IPS-18a (cell line): ENCODE measurements at regions not wholly inside any gene's neighbourhood (a gene's known extent, or its start where the extent isn't known, plus 50 kb on each side); places are given as distances from the start of the nearest gene placed in this dataset.

ENCODE experiments used
- H3K27ac ChIP-seq: one replicate; pipeline ENCODE4 v1.5.1; 2013; ENCODE audit warnings: low read length
- H3K27me3 ChIP-seq: one replicate; pipeline ENCODE4 v1.6.1; 2013; ENCODE audit warnings: mild to moderate bottlenecking, low read length; ENCODE audit not compliant: control insufficient read depth, insufficient read depth
- H3K36me3 ChIP-seq: one replicate; pipeline ENCODE4 v1.6.1; 2013; ENCODE audit warnings: low read depth, low read length; ENCODE audit not compliant: control insufficient read depth
- H3K4me1 ChIP-seq: one replicate; pipeline ENCODE4 v1.6.1; 2013; ENCODE audit warnings: low read depth, low read length; ENCODE audit not compliant: control insufficient read depth
- H3K4me3 ChIP-seq: one replicate; pipeline ENCODE4 v1.5.1; 2013; ENCODE audit warnings: low read length
- H3K9ac ChIP-seq: one replicate; pipeline ENCODE4 v1.6.1; 2013; ENCODE audit warnings: mild to moderate bottlenecking, low read length, moderate library complexity
- H3K9me3 ChIP-seq: one replicate; pipeline ENCODE4 v1.6.1; 2013; ENCODE audit warnings: low read depth, low read length; ENCODE audit not compliant: control insufficient read depth

DNA sequence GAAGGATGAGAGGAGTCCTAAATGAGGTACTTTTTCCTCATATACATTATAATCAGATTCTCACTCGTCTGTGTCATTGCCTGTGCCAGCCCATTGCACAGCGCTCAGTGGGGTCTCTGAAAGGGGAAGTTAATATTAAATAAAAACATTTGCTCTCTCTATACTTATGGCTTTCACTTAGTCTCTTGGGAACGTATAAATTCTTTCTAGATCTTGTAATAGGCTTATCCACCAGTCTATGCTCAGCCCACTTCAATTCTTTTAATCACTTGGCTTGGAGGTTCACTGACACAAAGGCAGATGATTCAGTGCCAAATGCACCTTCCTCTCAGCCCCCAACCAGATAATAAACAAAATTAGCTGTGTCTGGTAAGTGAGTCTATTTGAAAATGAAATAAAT is 164.3 kb upstream of the OGFRL1 start:
- H3K27me3 ChIP-seq, result no peaks in the 10 kb centered on the region
- H3K4me1 ChIP-seq, result peaks cover 11% of the 10 kb centered on the region
- no peak overlapping the region for H3K9ac ChIP-seq
- H3K27ac ChIP-seq, result no peak overlapping the region
- H3K9me3 ChIP-seq, result no peaks in the 10 kb centered on the region
- H3K4me3 ChIP-seq, result no peak overlapping the region
- H3K36me3 ChIP-seq, result no peaks in the 10 kb centered on the region

DNA sequence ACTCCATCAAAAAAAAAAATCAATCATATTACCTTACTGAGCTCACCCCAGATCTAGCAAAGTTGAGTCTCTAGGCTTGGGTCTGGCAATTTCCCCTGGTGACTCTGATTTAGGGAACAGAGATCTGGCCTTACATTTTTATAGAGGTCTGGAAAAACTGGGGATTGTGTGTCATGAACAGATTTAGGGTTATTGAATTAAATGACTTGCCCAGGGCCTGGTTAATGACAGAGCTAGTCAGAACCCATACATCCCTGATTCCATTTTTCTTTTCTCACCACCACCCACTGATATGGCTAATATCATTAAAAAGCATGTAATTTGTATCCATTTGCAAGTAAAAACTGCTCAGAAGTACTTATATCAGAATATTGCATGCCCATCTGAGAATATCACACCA is 163.4 kb upstream of the OGFRL1 start:
- peaks cover 11% of the 10 kb centered on the region for H3K4me1 ChIP-seq
- H3K27ac ChIP-seq, result no peak overlapping the region
- H3K9ac ChIP-seq, result no peak overlapping the region
- no peak overlapping the region for H3K4me3 ChIP-seq
- H3K36me3 ChIP-seq, result no peaks in the 10 kb centered on the region
- no peaks in the 10 kb centered on the region for H3K27me3 ChIP-seq
- no peaks in the 10 kb centered on the region for H3K9me3 ChIP-seq

DNA sequence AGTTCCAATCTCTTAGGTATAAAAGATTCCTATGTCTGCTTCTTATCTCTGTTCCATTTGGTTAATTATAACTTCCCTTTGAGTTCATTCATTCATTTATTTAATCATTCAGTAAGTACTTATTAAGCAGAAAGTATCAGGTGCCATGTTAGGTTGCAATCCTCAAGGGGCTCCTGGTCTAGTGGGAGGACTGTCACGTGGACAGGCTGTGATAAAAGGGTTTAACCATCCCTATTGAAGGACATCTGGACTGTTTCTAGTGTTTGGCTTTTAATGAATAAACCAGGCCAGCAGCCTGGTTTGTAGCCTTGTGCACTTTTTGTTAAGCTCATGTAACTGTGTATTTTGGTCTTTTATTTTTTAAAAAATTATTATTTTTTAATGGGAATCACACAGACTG is 162.1 kb upstream of the OGFRL1 start:
- Histone ChIP-seq H3K27me3 (no peaks in the 10 kb centered on the region), H3K9me3 (no peaks in the 10 kb centered on the region), H3K4me1 (peaks cover 11% of the 10 kb centered on the region), H3K27ac (no peak overlapping the region), H3K9ac (no peak overlapping the region), H3K4me3 (no peak overlapping the region), H3K36me3 (no peaks in the 10 kb centered on the region)

DNA sequence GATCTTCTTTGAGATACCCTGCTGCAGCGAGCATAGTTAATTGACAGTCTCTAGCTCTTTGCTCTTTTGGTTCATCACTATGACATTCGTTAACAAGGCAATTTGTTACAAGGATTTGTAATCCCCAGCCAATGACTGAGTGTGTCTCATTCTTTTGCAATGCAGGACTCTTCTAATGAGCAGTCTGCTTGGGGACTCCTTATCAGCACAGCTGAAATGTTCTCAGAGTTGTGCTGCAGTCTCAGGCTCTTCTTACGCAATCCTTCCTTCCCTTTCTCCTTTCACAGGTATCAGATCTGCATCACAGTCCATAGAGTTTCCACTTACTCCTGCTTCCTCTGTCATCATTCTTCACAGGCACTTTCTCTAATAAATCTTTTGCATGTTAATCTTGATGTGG is 161.2 kb upstream of the OGFRL1 start:
- Histone ChIP-seq H3K9ac (no peak overlapping the region), H3K36me3 (no peaks in the 10 kb centered on the region), H3K4me3 (no peak overlapping the region), H3K27me3 (no peaks in the 10 kb centered on the region), H3K4me1 (peaks cover 11% of the 10 kb centered on the region), H3K27ac (no peak overlapping the region), H3K9me3 (no peaks in the 10 kb centered on the region)

DNA sequence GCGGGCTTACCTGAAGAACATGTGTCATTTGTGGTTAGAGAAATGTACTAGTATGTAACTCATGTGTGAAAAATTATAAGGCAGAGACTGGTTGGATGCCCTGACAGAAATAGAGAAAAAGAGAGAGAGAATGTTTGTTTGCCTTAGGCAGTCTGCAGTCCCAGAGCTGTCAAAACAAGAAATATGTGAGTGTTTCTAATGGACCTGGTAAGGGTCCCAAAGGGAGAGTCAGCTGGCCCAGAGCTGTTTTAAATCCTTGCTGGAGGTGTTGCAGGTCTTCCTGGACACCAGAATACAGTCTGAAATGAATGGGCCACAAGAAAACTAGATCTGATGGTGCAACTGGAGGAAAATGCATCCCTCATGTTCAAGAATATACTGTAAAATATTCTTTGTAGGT is 158.3 kb upstream of the OGFRL1 start:
- Histone ChIP-seq H3K4me3 (no peak overlapping the region), H3K27ac (no peak overlapping the region), H3K9me3 (no peaks in the 10 kb centered on the region), H3K27me3 (no peaks in the 10 kb centered on the region), H3K36me3 (no peaks in the 10 kb centered on the region), H3K4me1 (peaks cover 9% of the 10 kb centered on the region), H3K9ac (no peak overlapping the region)

DNA sequence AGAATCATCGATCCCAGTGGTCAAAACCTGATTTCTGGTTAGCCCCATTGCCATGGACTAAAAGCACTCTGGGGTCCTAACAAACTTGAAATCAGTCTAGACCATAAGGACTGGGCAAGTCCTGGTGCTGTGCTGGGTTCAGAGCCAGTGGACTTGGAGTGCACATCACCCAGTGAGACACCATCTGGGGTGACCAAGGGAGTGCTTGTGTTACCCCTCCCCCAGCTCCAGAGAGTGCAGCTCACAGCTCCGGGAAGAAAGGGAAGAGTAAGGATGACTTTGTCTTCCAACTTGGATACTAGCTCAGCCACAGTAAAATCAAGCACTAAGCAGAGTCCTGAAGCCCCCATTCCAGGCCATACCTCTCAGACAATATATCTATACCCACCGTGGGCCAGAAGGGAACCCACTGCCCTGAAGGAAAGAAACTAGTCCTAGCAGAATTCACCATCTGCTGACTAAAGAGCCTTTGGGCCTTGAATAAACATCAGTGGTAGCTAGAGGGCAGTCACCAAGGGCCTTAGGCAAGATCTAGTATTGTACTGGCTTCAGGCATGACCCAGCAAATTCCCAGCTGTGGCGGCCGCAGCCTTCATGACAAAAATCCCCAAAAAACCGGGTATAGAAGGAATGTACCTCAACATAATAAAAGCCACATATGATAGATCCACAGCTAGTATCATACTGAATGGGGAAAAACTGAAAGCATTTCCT is 153.5 kb upstream of the OGFRL1 start:
- Histone ChIP-seq H3K9ac (no peak overlapping the region), H3K27me3 (no peaks in the 10 kb centered on the region)

DNA sequence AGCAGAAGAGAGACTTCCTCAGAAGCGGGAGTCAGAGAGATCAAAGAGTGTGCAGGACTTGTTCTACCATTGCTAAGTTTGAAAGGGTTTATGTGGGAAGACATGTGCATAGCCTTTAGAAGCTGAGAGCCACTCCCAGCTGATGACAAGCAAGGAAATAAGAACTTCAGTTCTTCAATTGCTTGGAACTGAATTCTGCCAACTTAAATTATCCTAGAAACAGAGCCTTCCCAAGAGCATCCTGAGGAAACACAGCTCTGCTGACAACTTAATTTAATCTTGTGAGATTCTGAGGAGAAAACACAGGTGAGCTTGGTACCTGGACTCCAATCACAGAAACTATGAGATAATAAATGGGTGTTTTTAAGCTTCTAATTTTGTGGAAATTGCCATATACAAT is 150.6 kb upstream of the OGFRL1 start:
- no peaks in the 10 kb centered on the region for H3K4me1 ChIP-seq
- H3K36me3 ChIP-seq, result no peaks in the 10 kb centered on the region
- H3K27me3 ChIP-seq, result no peaks in the 10 kb centered on the region
- H3K27ac ChIP-seq, result no peak overlapping the region
- no peak overlapping the region for H3K9ac ChIP-seq
- no peaks in the 10 kb centered on the region for H3K9me3 ChIP-seq
- no peak overlapping the region for H3K4me3 ChIP-seq

More for the DNA sequence above, 153.5 kb upstream of the OGFRL1 start:
- Histone ChIP-seq H3K36me3 (no peaks in the 10 kb centered on the region), H3K9me3 (no peaks in the 10 kb centered on the region), H3K4me1 (no peaks in the 10 kb centered on the region), H3K27ac (no peak overlapping the region), H3K4me3 (no peak overlapping the region)

DNA sequence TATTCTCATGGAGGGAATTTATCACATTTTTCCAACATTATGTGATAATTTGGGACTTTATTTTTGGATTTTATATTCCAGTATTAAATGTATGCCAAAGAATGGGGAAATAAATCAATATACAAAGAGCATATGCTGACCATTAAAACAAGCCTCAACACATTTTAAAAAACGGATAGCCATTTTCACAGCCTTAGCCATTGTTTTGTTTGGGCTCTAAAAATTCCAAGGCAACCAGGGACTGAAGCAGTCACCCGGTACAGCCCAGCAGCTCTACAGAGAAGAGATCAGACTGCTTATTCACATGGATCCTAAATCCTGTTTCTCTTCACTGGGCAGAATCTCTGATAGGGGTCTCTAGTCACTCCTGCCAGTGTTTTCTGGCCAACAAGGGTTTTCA is 150.2 kb upstream of the OGFRL1 start:
- no peaks in the 10 kb centered on the region for H3K4me1 ChIP-seq
- no peak overlapping the region for H3K9ac ChIP-seq
- no peaks in the 10 kb centered on the region for H3K36me3 ChIP-seq
- no peak overlapping the region for H3K4me3 ChIP-seq
- H3K27ac ChIP-seq, result no peak overlapping the region
- no peaks in the 10 kb centered on the region for H3K27me3 ChIP-seq
- no peaks in the 10 kb centered on the region for H3K9me3 ChIP-seq

DNA sequence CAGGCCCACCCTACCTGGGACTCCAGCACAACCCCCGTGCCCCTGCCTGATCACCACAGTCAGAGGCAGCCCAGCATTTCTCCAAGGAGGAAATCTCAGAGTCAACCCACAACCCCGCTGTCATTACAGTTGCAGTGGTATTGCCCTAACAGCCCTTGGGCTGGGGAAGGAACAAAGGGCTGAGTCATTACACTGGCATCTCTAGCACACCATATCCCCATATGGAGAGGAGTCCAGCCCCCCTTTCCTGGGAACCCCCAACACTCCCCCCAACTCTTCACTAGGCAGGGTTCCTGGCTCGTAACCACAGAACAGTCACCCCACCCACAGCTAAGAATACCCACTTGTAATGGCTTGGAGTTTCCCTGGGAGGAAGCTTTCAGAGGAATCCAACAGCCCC is 149.4 kb upstream of the OGFRL1 start:
- Histone ChIP-seq H3K27me3 (no peaks in the 10 kb centered on the region), H3K4me1 (no peaks in the 10 kb centered on the region), H3K9ac (no peak overlapping the region), H3K36me3 (no peaks in the 10 kb centered on the region), H3K4me3 (no peak overlapping the region), H3K27ac (no peak overlapping the region), H3K9me3 (no peaks in the 10 kb centered on the region)

DNA sequence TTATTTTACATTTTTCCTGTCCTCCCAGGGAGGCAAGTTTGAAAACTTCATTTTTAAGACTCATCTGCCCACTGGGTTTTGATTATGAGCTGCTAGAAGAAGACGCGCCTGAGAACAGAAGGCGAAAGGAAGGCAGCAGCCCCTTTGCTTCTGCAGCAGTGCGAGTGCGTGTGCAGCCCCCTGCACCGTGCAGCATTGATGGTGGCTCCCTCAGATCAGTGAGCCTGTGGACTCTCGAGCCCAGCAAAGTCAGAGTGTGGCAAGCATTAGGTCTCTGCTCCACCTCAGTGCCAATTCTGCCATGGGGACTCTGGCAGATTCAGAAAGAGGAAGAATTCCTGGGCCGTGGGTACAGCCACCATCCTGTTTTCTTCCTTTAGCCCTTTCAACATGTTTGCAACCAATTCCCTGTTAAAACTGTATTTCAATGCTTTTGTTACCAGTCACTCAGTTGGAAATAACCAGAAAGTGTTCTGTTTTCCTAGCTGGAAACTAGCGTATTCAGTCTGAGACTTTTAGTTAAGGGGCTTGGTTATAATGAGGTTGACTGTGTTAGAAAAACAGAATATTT is 134.8 kb upstream of the OGFRL1 start:
- Histone ChIP-seq H3K27me3 (no peaks in the 10 kb centered on the region), H3K27ac (no peak overlapping the region), H3K4me3 (no peak overlapping the region), H3K9ac (no peak overlapping the region), H3K4me1 (peaks cover 35% of the 10 kb centered on the region), H3K36me3 (no peaks in the 10 kb centered on the region), H3K9me3 (no peaks in the 10 kb centered on the region)

DNA sequence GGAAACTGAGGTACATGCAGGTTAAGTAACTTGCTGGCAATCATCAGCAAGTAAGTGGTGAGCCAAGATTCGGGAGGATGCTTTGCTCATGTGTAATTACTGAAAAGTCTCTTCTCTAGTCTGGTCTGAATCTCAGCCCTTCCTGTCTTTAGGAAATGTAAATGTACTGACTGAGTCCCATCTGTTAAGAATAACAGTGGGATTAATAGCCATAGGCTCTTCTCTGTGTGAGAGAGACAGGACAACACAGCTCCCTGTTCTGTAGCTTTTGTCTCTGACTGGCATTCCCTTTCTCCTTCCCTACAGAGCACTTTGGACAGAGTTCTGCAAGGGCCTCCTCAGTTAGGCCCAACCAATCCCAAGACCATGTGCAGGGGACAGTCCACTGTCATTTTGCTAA is 131.3 kb upstream of the OGFRL1 start:
- no peaks in the 10 kb centered on the region for H3K27me3 ChIP-seq
- H3K9ac ChIP-seq, result no peak overlapping the region
- no peak overlapping the region for H3K4me3 ChIP-seq
- H3K4me1 ChIP-seq, result peaks cover 45% of the 10 kb centered on the region
- H3K27ac ChIP-seq, result no peak overlapping the region
- H3K36me3 ChIP-seq, result no peaks in the 10 kb centered on the region
- no peaks in the 10 kb centered on the region for H3K9me3 ChIP-seq

DNA sequence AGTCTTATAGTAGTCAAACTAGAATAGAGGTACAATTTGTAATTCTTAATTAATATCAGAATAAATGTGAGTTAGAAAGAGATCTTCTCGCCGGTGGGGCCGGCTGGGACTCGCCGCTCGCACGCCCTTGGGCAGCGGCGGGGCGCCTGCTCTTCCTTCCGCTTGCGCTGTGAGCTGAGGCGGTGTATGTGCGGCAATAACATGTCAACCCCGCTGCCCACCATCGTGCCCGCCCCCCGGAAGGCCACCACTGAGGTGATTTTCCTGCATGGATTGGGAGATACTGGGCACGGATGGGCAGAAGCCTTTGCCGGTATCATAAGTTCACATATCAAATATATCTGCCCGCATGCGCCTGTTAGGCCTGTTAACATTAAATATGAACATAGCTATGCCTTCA is 123.7 kb upstream of the OGFRL1 start:
- Histone ChIP-seq H3K4me1 (peaks cover under 1% of the 10 kb centered on the region), H3K27ac (no peak overlapping the region), H3K9me3 (no peaks in the 10 kb centered on the region), H3K27me3 (no peaks in the 10 kb centered on the region), H3K9ac (no peak overlapping the region), H3K36me3 (no peaks in the 10 kb centered on the region), H3K4me3 (no peak overlapping the region)
